ENCODE measurements at regions not wholly inside any gene's neighbourhood (a gene's known extent, or its start where the extent isn't known, plus 50 kb on each side); places are given as distances from the start of the nearest gene placed in this dataset.

DNA sequence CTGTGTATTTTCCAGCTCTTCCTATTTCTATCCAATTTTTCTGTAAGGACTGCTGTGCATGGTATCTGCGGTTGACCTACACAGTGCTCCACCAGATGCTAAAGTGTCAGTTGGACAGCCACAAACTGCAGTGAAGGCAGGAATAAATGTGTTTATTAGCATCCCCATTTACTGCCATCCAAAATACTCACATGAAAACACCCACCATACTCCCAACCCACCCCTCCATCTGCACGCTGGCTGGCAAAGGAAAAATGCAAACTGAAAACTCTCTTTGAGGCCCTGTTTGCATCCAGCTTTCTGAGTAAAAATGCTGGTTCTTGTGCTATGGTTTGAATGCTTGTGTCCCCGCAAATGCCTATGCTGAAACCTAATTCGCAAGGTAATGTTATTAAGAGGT, 515.5 kb downstream of the ZNF385D start:
- intact Hi-C loops (cut with micrococcal nuclease; ENCODE audit: unreplicated experiment) = no loop called here
- Histone ChIP-seq H3K4me3 (ENCODE audit: low read depth, low read length, poor library complexity, severe bottlenecking) (no peak overlapping the region), H3K27ac (ENCODE audit: low read depth, low read length, poor library complexity, severe bottlenecking) (no peak overlapping the region), H3K27me3 (replicated peaks; ENCODE audit: insufficient read depth, low read depth, low read length, poor library complexity) (no peaks in the 10 kb centered on the region), H3K4me1 (ENCODE audit: insufficient read depth, low read length, poor library complexity, severe bottlenecking) (no peaks in the 10 kb centered on the region), H3K9me3 (ENCODE audit: low read depth, low read length, poor library complexity, severe bottlenecking) (peaks cover 7% of the 10 kb centered on the region), H3K36me3 (ENCODE audit: insufficient read depth, low read length, poor library complexity, severe bottlenecking) (no peaks in the 10 kb centered on the region)
- BruUV-seq (replicated peaks) = no TSS peak
- POLR2A ChIA-PET (ENCODE audit: low non-redundant PET) = no interaction called here
- no peak for DNase-seq (ENCODE audit: low spot score)
- CTCF ChIA-PET = no interaction called here
- no peak for TF ChIP-seq EZH2 (IDR thresholded peaks at IDR 0.05; ENCODE audit: borderline replicate concordance, low read depth, low read length, poor library complexity, severe bottlenecking)
- TF ChIP-seq, protein P1, sequence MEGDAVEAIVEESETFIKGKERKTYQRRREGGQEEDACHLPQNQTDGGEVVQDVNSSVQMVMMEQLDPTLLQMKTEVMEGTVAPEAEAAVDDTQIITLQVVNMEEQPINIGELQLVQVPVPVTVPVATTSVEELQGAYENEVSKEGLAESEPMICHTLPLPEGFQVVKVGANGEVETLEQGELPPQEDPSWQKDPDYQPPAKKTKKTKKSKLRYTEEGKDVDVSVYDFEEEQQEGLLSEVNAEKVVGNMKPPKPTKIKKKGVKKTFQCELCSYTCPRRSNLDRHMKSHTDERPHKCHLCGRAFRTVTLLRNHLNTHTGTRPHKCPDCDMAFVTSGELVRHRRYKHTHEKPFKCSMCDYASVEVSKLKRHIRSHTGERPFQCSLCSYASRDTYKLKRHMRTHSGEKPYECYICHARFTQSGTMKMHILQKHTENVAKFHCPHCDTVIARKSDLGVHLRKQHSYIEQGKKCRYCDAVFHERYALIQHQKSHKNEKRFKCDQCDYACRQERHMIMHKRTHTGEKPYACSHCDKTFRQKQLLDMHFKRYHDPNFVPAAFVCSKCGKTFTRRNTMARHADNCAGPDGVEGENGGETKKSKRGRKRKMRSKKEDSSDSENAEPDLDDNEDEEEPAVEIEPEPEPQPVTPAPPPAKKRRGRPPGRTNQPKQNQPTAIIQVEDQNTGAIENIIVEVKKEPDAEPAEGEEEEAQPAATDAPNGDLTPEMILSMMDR (conservative IDR thresholded peaks at IDR 0.05; ENCODE audit: low read depth, low read length) = no peak

DNA sequence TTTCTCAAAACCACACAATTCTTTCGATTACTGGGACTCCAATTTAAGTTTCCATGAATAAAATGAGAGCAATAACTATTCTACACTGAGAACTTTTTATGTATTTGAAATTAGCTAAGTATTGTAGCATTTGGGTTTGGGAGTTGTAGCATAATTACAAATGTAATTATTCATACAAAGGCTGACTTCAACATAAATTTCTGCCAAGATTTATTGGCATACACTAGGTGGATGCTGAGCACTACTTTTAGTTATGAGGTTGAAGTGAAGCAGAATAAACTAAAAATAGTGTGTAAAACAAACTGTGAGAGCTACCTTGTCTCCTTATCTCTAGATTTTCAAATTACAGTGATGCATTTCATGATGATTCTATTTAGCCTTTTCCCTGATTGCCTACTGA, 516.1 kb downstream of the ZNF385D start:
- no peaks in the 10 kb centered on the region for H3K27me3 ChIP-seq (replicated peaks; ENCODE audit: insufficient read depth, low read depth, low read length, poor library complexity)
- TF ChIP-seq, protein P1 (conservative IDR thresholded peaks at IDR 0.05; ENCODE audit: low read depth, low read length) = no peak
- TF ChIP-seq EZH2 (IDR thresholded peaks at IDR 0.05; ENCODE audit: borderline replicate concordance, low read depth, low read length, poor library complexity, severe bottlenecking) = no peak
- no peak for DNase-seq (ENCODE audit: low spot score)
- H3K27ac ChIP-seq (ENCODE audit: low read depth, low read length, poor library complexity, severe bottlenecking) = no peak overlapping the region
- no peak overlapping the region for H3K4me3 ChIP-seq (ENCODE audit: low read depth, low read length, poor library complexity, severe bottlenecking)
- intact Hi-C loops (cut with micrococcal nuclease; ENCODE audit: unreplicated experiment) = no loop called here
- no peaks in the 10 kb centered on the region for H3K4me1 ChIP-seq (ENCODE audit: insufficient read depth, low read length, poor library complexity, severe bottlenecking)
- peaks cover 7% of the 10 kb centered on the region for H3K9me3 ChIP-seq (ENCODE audit: low read depth, low read length, poor library complexity, severe bottlenecking)
- no peaks in the 10 kb centered on the region for H3K36me3 ChIP-seq (ENCODE audit: insufficient read depth, low read length, poor library complexity, severe bottlenecking)
- ChIA-PET POLR2A (ENCODE audit: low non-redundant PET) (no interaction called here), CTCF (no interaction called here)
- no TSS peak for BruUV-seq (replicated peaks)

DNA sequence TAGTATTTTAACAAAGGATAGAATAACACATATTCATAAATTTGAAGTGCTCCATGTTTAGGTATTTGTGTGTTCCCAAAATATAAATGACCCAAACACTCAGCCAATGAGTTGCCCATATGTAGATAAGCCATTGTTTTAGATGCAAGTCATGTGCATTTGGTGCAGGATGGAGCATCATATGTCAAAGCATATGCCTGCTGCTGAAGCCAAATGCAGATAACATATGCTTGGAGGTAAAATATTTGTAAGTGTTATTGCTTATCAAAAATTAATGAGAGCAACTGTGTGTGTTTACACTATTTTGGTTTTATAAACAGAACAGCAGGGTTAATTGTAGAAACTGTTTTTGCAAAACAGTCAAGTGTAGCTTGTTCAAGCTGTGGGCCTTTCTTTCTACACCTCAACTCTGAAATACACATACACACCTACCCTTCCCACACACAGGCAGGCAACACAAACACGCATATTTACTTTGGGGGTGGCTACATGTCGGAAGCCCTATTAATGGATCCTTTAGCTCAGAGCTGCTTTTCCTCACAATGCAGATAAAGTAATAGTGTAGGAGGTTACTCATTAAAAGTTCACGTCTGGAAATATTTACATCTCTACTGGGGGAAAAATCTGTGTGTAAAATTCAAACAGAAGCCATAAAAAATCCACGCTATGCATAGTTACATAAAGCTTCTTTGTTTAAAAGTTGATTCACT, 521.4 kb downstream of the ZNF385D start:
- POLR2A ChIA-PET (ENCODE audit: low non-redundant PET) = no interaction called here
- no peaks in the 10 kb centered on the region for H3K27me3 ChIP-seq (replicated peaks; ENCODE audit: insufficient read depth, low read depth, low read length, poor library complexity)
- no peak overlapping the region for H3K27ac ChIP-seq (ENCODE audit: low read depth, low read length, poor library complexity, severe bottlenecking)
- no peaks in the 10 kb centered on the region for H3K36me3 ChIP-seq (ENCODE audit: insufficient read depth, low read length, poor library complexity, severe bottlenecking)
- no peak for DNase-seq (ENCODE audit: low spot score)
- CTCF ChIA-PET = no interaction called here
- intact Hi-C loops (cut with micrococcal nuclease; ENCODE audit: unreplicated experiment) = no loop called here
- H3K4me3 ChIP-seq (ENCODE audit: low read depth, low read length, poor library complexity, severe bottlenecking) = no peak overlapping the region
- H3K4me1 ChIP-seq (ENCODE audit: insufficient read depth, low read length, poor library complexity, severe bottlenecking) = no peaks in the 10 kb centered on the region
- TF ChIP-seq EZH2 (IDR thresholded peaks at IDR 0.05; ENCODE audit: borderline replicate concordance, low read depth, low read length, poor library complexity, severe bottlenecking) = no peak
- TF ChIP-seq, protein P1 (conservative IDR thresholded peaks at IDR 0.05; ENCODE audit: low read depth, low read length) = no peak
- peaks cover 16% of the 10 kb centered on the region for H3K9me3 ChIP-seq (ENCODE audit: low read depth, low read length, poor library complexity, severe bottlenecking)
- BruUV-seq (replicated peaks) = no TSS peak

Measured in A673 (cell line).